H1 (cell line): ENCODE measurements at regions not wholly inside any gene's neighbourhood (a gene's known extent, or its start where the extent isn't known, plus 50 kb on each side); places are given as distances from the start of the nearest gene placed in this dataset.

Experiments used
- CTCF ChIA-PET: fragments of 300-600 bp; sonication (Branson Sonifier 250); formaldehyde crosslinking; loops from one replicate; lab custom pipeline; 2021; ENCODE audit not compliant: partially characterized antibody; lab: Charles Lee
- POLR2A ChIA-PET: fragments of 300-600 bp; sonication (Branson Sonifier 250); formaldehyde crosslinking; loops from one replicate; lab custom pipeline; 2021; ENCODE audit warnings: inconsistent platforms; ENCODE audit not compliant: partially characterized antibody; lab: Charles Lee
- DNase-seq, 2 experiments: peaks; one replicate each; pipeline versions ENCODE4 v3.0.0 to v3.0.0-alpha.2; 2010 to 2022; ENCODE audit warnings: low spot score in 2 of 2, low read depth in 1 of 2, mixed read lengths in 1 of 2
- FAIRE-seq: peaks from 2 replicates; lab custom pipeline; 2011; peaks lifted over from hg19 to GRCh38; lab: Jason Lieb, UNC
- H2AFZ ChIP-seq: 2 replicates; pipeline ENCODE4 v1.8.1; 2012; ENCODE audit warnings: low read length, inconsistent platforms
- H2AK5ac ChIP-seq: 2 replicates; pipeline ENCODE4 v1.6.1; 2013; ENCODE audit warnings: low read depth, low read length
- H2BK120ac ChIP-seq: replicated peaks from 2 replicates; pipeline ENCODE3; 2013; ENCODE audit warnings: low read depth, low read length, inconsistent platforms
- H2BK12ac ChIP-seq: 2 replicates; pipeline ENCODE4 v1.6.1; 2013; ENCODE audit warnings: low read depth, low read length
- H2BK15ac ChIP-seq: 2 replicates; pipeline ENCODE4 v1.6.1; 2013; ENCODE audit warnings: low read length
- H2BK20ac ChIP-seq: 2 replicates; pipeline ENCODE4 v1.6.1; 2013; ENCODE audit warnings: low read length
- H2BK5ac ChIP-seq: 2 replicates; pipeline ENCODE4 v1.6.1; 2013; ENCODE audit warnings: low read depth, low read length
- H3K14ac ChIP-seq: 2 replicates; pipeline ENCODE4 v1.6.1; 2013; ENCODE audit warnings: inconsistent platforms; ENCODE audit not compliant: insufficient read length
- H3K18ac ChIP-seq: 2 replicates; pipeline ENCODE4 v1.6.1; 2013; ENCODE audit warnings: low read length; ENCODE audit errors: extremely low read depth
- H3K23ac ChIP-seq: 2 replicates; pipeline ENCODE4 v1.6.1; 2013; ENCODE audit warnings: inconsistent platforms; ENCODE audit not compliant: insufficient read length
- H3K23me2 ChIP-seq: 2 replicates; pipeline ENCODE4 v1.6.1; 2013; ENCODE audit warnings: low read depth, low read length
- H3K27ac ChIP-seq: 2 replicates; pipeline ENCODE4 v1.6.1; 2011; ENCODE audit warnings: low read depth, low read length, inconsistent platforms
- H3K27me3 ChIP-seq, 4 experiments: replicated peaks in 1 of 4; 1 replicate in 1 of 4; 2 replicates in 3 of 4; pipeline versions ENCODE4 v1.6.1 to v1.8.1; 2011 to 2013; ENCODE audit warnings: low read length in 3 of 4, mild to moderate bottlenecking in 3 of 4, inconsistent platforms in 2 of 4, mixed read lengths in 2 of 4, moderate library complexity in 1 of 4; ENCODE audit not compliant: control insufficient read depth in 3 of 4, insufficient read depth in 3 of 4; ENCODE audit errors: extremely low read depth in 1 of 4
- H3K36me3 ChIP-seq, 4 experiments: 2 replicates each; pipeline versions ENCODE4 v1.6.1 to v1.8.1; 2011 to 2013; ENCODE audit warnings: mild to moderate bottlenecking in 4 of 4, low read length in 3 of 4, moderate library complexity in 2 of 4, control low read depth in 1 of 4, inconsistent platforms in 1 of 4; ENCODE audit not compliant: insufficient read depth in 4 of 4, control insufficient read depth in 2 of 4
- H3K4ac ChIP-seq: replicated peaks from 2 replicates; pipeline ENCODE3; 2013; ENCODE audit warnings: low read length, low read depth, mixed read lengths, inconsistent platforms; ENCODE audit not compliant: insufficient read length
- H3K4me1 ChIP-seq, 4 experiments: replicated peaks in 1 of 4; 1 replicate in 1 of 4; 2 replicates in 3 of 4; pipeline versions ENCODE4 v1.6.1 to v1.8.1; 2011 to 2013; ENCODE audit warnings: low read length in 3 of 4, inconsistent platforms in 2 of 4, mixed read lengths in 1 of 4; ENCODE audit not compliant: insufficient read depth in 4 of 4, control insufficient read depth in 3 of 4
- H3K4me2 ChIP-seq, 2 experiments: 2 replicates each; pipeline versions ENCODE4 v1.6.1 to v1.8.1; 2011 to 2013; ENCODE audit warnings: low read depth in 2 of 2, low read length in 2 of 2, control low read depth in 1 of 2, inconsistent platforms in 1 of 2, mild to moderate bottlenecking in 1 of 2; ENCODE audit not compliant: insufficient read depth in 1 of 2
- H3K4me3 ChIP-seq, 4 experiments: fragments of 200-600, 300-600 bp in 1 of 4; sonication (generic), shearing (Covaris generic), sonication (Bioruptor Twin) in 1 of 4; 2 replicates each; pipeline versions ENCODE4 v1.5.1 to v1.8.1; 2011 to 2016; ENCODE audit warnings: low read length in 4 of 4, low read depth in 3 of 4, control low read depth in 2 of 4, inconsistent platforms in 2 of 4, mild to moderate bottlenecking in 2 of 4, mixed read lengths in 1 of 4, moderate library complexity in 1 of 4; ENCODE audit not compliant: insufficient read depth in 2 of 4; ENCODE audit errors: extremely low read depth in 1 of 4
- H3K56ac ChIP-seq: replicated peaks from 2 replicates; pipeline ENCODE3; 2013; ENCODE audit warnings: low read depth, mild to moderate bottlenecking, mixed read lengths, low read length, inconsistent platforms; ENCODE audit not compliant: insufficient read length
- H3K79me1 ChIP-seq: 2 replicates; pipeline ENCODE4 v1.6.1; 2013; ENCODE audit warnings: low read depth, low read length, control low read depth
- H3K79me2 ChIP-seq, 2 experiments: 2 replicates each; pipeline versions ENCODE4 v1.6.1 to v1.8.1; 2012 to 2013; ENCODE audit warnings: low read length in 2 of 2, mild to moderate bottlenecking in 2 of 2, inconsistent platforms in 1 of 2; ENCODE audit not compliant: insufficient read depth in 2 of 2, control insufficient read depth in 1 of 2
- H3K9ac ChIP-seq, 4 experiments: replicated peaks in 1 of 4; 1 replicate in 1 of 4; 2 replicates in 3 of 4; pipeline versions ENCODE4 v1.6.1 to v1.8.1; 2011 to 2013; ENCODE audit warnings: low read depth in 3 of 4, low read length in 3 of 4, control low read depth in 2 of 4, mild to moderate bottlenecking in 2 of 4, moderate library complexity in 2 of 4, inconsistent platforms in 1 of 4; ENCODE audit errors: extremely low read depth in 1 of 4
- H3K9me3 ChIP-seq, 2 experiments: 2 replicates each; pipeline versions ENCODE4 v1.6.1 to v1.8.1; 2012 to 2013; ENCODE audit warnings: mild to moderate bottlenecking in 2 of 2, moderate library complexity in 2 of 2, control low read depth in 1 of 2, inconsistent platforms in 1 of 2, low read depth in 1 of 2, low read length in 1 of 2, mixed read lengths in 1 of 2; ENCODE audit not compliant: insufficient read depth in 2 of 2
- H4K20me1 ChIP-seq, 2 experiments: replicated peaks in 1 of 2; 2 replicates each; pipeline versions ENCODE3 to v1.8.1; 2011 to 2013; ENCODE audit warnings: inconsistent platforms in 2 of 2, low read length in 2 of 2, mild to moderate bottlenecking in 1 of 2; ENCODE audit not compliant: insufficient read depth in 2 of 2, control insufficient read depth in 1 of 2
- H4K5ac ChIP-seq: 2 replicates; pipeline ENCODE4 v1.6.1; 2013; ENCODE audit warnings: low read length, low read depth, mixed read lengths, inconsistent platforms; ENCODE audit not compliant: insufficient read length
- H4K8ac ChIP-seq: 2 replicates; pipeline ENCODE4 v1.8.0; 2013; ENCODE audit warnings: mild to moderate bottlenecking, moderate library complexity, low read length, inconsistent platforms; ENCODE audit not compliant: insufficient read depth; ENCODE audit errors: extremely low read depth
- H4K91ac ChIP-seq: replicated peaks from 2 replicates; pipeline ENCODE3; 2013; ENCODE audit warnings: low read length, mixed read lengths, inconsistent platforms; ENCODE audit not compliant: insufficient read length
- CBX8 ChIP-seq: fragments of 300-800, 300-1000 bp; sonication (generic); IDR thresholded peaks from 2 replicates; pipeline ENCODE4 v1.7.1; 2016; ENCODE audit warnings: low read depth, low read length, borderline replicate concordance
- JUND ChIP-seq: IDR thresholded peaks from 2 replicates; pipeline ENCODE4 v1.6.1; 2011; ENCODE audit warnings: mild to moderate bottlenecking, improper control_type of control experiment, low read length
- KDM4A ChIP-seq: IDR thresholded peaks from one replicate; pipeline ENCODE4 v1.7.1; 2012; ENCODE audit warnings: low read depth, mild to moderate bottlenecking, moderate library complexity, low read length, inconsistent platforms; ENCODE audit not compliant: severe bottlenecking
- RBBP5 ChIP-seq: IDR thresholded peaks from 2 replicates; pipeline ENCODE4 v1.7.1; 2012; ENCODE audit warnings: low read depth, mild to moderate bottlenecking, inconsistent platforms, low read length, moderate library complexity, borderline replicate concordance
- SP2 ChIP-seq: IDR thresholded peaks from 2 replicates; pipeline ENCODE4 v1.6.1; 2012; ENCODE audit warnings: mild to moderate bottlenecking, low read length, inconsistent platforms
- SP4 ChIP-seq: IDR thresholded peaks from 2 replicates; pipeline ENCODE4 v1.6.1; 2012; ENCODE audit warnings: low read length, inconsistent platforms
- TAF7 ChIP-seq: optimal IDR thresholded peaks from 2 replicates; pipeline ENCODE3; 2011; ENCODE audit warnings: low read depth, mild to moderate bottlenecking, inconsistent platforms, low read length, moderate library complexity, borderline replicate concordance

DNA sequence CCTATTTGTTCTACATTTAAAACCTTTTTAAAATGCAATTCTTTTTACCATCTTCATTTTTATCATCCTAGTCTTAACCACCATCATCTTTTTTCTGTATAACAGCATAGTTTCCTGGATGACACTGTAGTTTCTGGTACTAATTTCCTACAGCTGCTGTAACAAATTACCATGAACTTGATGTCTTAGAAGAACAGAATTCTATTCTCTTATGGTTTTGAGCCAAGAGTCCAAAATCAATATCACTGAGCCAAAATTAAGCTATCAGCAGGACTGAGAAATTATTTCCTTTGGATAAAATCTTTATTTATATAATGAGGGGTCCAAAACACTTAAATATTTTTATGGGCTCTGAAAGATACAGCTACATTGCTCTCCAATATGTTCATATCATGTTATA, 539.3 kb downstream of the METTL4 start:
- no peak overlapping the region for H3K4me2 ChIP-seq
- H3K18ac ChIP-seq = no peak overlapping the region
- H4K20me1 ChIP-seq = no peaks in the 10 kb centered on the region
- no peaks in the 10 kb centered on the region for H3K79me2 ChIP-seq
- no peak overlapping the region for H3K23ac ChIP-seq
- no peak overlapping the region for H2BK5ac ChIP-seq
- DNase-seq (no peak), FAIRE-seq (no peak)
- no peak overlapping the region for H4K8ac ChIP-seq
- H2AK5ac ChIP-seq = no peak overlapping the region
- H4K5ac ChIP-seq = no peak overlapping the region
- H3K27me3 ChIP-seq = no peaks in the 10 kb centered on the region
- H3K27ac ChIP-seq = no peak overlapping the region
- no peak overlapping the region for H3K9ac ChIP-seq
- H3K14ac ChIP-seq = no peak overlapping the region
- H2BK20ac ChIP-seq = no peak overlapping the region
- no peak overlapping the region for H2BK120ac ChIP-seq
- H2BK12ac ChIP-seq = no peak overlapping the region
- ChIA-PET POLR2A (no interaction called here), CTCF (no interaction called here)
- H3K56ac ChIP-seq = no peak overlapping the region
- no peaks in the 10 kb centered on the region for H3K9me3 ChIP-seq
- H3K36me3 ChIP-seq = no peaks in the 10 kb centered on the region
- no peak overlapping the region for H3K4me3 ChIP-seq
- no peak overlapping the region for H4K91ac ChIP-seq
- H2BK15ac ChIP-seq = no peak overlapping the region
- no peaks in the 10 kb centered on the region for H3K79me1 ChIP-seq
- H3K23me2 ChIP-seq = no peaks in the 10 kb centered on the region
- H2AFZ ChIP-seq = no peak overlapping the region
- H3K4ac ChIP-seq = no peak overlapping the region
- no peaks in the 10 kb centered on the region for H3K4me1 ChIP-seq
- TF ChIP-seq SP2 = no peak
- no peak for TF ChIP-seq JUND
- no peak for TF ChIP-seq KDM4A
- TF ChIP-seq SP4 = no peak
- TF ChIP-seq TAF7 = no peak
- TF ChIP-seq RBBP5 = no peak
- TF ChIP-seq CBX8 = no peak
